B cell (primary cell): ENCODE measurements at regions not wholly inside any gene's neighbourhood (a gene's known extent, or its start where the extent isn't known, plus 50 kb on each side); places are given as distances from the start of the nearest gene placed in this dataset.

Experiments used
- CTCF ChIP-seq: fragments of 200-600 bp; IDR thresholded peaks from one replicate; pipeline ENCODE4 v1.8.0; 2022; ENCODE audit warnings: antibody characterized with exemption, mild to moderate bottlenecking
- EZH2 ChIP-seq: IDR thresholded peaks from 2 replicates; pipeline ENCODE4 v1.6.1; 2012; ENCODE audit warnings: borderline replicate concordance, low read depth, mild to moderate bottlenecking, moderate library complexity, low read length; ENCODE audit not compliant: insufficient read depth, poor library complexity, severe bottlenecking

- no peak for TF ChIP-seq CTCF
- TF ChIP-seq EZH2 = no peak
Measured at GRCh38 chr12:105510526-105510925, 180.0 kb downstream of the C12orf75 start.
